Fibroblast of skin of right biceps (primary cell): ENCODE measurements at regions not wholly inside any gene's neighbourhood (a gene's known extent, or its start where the extent isn't known, plus 50 kb on each side); places are given as distances from the start of the nearest gene placed in this dataset.

Experiments
- DNase-seq: peaks from one replicate; pipeline ENCODE4 v3.0.0-alpha.2; 2013

- peak; percentile 35 for DNase-seq
These were observed 1289.7 kb upstream of the SORCS1 start for GRCh38 chr10:108454224-108454623.

DNA sequence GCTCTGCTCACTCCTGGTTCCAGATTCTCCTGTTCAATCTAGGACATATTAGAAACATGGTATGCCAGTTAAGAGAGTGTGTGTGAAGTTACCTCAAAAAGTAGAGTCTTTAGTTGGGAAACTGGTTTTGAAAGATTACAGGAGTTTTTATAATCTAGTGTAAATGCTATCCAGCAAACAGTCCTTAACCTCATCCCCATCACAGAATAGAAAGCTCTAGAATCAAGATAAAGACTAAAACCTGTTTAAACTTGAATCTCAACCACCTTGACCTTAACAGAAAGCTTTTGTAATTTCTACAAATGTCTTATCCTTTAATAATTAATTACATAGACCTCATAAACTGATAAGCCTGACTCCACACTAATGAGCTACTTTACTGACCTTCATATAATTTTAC lies 1288.7 kb upstream of the SORCS1 start:
- no peak for DNase-seq

DNA sequence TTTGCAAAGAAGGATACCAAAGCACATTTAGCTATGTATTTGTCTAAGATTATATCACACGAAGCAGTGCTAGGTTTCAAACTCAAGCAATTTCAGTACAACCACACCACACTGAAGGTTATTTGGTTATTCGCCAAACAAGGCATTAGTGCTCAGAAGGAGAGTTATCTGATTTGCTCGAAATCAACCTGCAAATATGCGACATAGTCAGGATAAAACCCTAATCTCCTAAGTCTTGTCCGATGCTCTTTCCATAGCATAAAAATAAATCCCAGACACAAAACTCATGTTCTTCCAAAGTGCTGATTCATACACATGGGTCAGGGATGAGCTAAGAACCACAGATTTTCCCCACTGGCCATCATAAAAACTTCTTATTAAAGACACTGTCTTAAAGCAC lies 1288.0 kb upstream of the SORCS1 start:
- DNase-seq = peak; percentile 20

DNA sequence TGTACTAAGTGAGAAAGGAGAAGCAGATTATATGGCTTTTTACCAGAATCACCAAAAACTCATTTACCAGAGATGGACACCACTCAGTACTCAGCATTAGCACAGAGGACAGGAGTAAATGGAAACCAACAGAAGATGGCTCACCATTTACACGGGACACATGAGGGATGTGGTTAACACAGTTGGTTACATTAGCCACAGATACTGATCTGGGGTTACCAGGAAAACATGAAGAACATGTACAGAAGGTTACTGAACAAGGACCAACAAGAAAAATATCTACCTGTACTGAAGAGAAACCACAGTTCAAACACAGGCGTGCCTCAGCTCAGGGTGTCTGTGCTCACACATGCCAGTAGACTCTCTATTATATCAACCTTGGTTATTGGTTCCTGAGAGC lies 1285.8 kb upstream of the SORCS1 start:
- no peak for DNase-seq

- peak; percentile 27 for DNase-seq
These were observed 1281.2 kb upstream of the SORCS1 start for GRCh38 chr10:108445746-108446145.

DNA sequence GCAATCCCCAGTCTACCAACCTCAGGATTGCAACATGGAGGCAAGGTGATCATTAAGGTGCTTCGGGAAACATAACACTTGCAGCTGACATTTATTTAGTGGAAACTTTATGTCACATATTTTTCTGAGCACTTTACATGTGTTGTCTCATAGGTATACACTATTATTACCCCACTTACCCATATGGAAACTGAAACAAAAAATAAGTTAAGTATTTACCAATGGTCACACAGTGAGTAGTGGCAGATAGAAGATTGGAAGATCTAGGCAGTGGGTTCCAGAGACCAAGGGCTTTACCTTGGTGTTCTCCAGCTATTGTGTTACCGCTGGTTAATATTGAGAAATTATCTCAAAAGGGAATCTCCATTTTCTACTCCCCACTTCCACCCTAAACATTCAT lies 1279.1 kb upstream of the SORCS1 start:
- no peak for DNase-seq

DNA sequence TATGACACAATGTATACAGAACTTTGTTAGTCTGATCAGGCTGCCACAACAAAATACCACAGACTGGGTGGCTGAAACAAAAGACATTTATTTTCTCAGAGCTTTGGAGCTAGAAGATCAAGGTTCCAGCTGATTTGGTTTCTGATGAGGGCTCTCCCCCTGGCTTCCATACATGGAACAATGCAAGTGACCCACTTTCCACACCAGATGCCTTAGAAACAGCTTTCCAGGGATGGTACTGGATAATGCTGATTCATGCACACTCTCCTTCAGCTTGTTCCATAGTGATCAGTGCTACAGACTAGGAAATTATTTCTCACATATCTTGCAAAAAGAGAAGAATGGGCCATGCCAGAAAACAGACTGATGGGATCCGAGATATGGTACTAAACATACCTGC lies 1274.9 kb upstream of the SORCS1 start:
- DNase-seq = no peak

DNA sequence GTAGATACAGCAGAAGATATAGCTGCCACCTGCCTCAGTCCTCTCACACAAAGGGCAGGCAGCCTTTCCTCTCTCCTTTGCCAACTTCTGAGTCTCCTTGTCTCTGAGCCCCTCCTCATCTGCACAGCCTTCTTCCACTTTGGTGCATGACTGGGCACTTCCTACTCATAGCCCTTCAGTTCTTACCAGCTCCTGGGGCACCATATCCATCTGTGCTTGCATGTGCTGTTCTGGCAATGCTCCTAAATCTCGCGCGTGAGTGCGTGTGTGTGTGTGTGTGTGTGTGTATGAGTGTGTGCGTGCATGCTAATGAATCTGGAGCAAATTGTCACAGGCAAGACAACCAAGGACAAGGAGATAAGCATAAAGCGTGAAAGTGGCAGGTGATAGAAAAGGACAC lies 1271.6 kb upstream of the SORCS1 start:
- DNase-seq = no peak

DNA sequence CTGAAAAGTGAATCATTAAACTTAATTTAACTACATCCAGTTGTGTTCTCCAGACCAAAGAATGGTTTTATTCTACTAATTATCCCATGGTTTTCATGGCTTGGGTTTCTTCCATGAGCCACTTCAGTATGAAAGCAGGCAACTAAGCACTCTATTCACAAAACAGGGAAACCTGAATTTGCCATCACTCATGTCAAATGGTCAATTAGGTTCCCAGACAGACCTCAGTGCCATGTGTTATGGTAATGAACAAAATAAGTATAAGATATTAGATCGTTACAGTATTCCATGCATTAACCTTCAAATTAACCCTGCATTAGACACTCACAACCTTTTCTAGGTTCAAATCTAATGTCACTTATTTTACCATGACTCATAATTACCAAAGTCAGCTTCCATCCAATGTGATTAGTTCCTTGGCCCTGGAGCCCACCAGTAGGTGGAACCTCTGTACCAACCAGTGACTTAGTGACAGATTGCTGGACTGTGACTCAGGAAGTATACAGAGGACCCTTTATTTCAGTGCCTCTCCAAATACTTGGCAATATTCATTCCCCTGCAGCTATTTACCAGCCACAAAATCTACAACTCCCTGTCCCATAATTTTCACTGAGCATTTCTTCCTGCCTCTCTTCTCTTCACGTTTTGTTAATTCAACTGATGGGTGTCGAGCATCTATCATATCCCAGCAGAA lies 1270.2 kb upstream of the SORCS1 start:
- no peak for DNase-seq

DNA sequence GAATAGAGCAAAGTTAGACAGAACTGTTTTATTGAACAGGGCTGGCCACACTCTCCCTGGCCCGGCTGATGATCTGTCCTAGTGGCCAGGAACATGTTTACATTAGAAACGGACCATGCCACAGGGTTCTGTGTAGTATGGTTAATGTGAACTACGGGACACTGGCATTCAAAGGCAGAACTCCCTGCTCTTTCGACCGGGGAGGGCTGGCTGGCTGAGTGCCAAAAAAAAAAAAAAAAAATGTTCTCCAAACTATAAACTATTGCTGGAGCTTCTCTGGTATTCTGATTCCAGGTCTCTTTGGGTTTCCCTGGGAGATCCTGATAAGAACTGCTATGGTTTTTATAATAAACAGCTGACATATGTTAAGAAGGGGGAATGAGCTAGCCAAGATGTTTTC lies 1262.6 kb upstream of the SORCS1 start:
- no peak for DNase-seq

- DNase-seq = peak; percentile 25
These were observed 1260.9 kb upstream of the SORCS1 start for GRCh38 chr10:108425283-108425964.

GRCh38 chr10:108424656-108425055 lies 1260.2 kb upstream of the SORCS1 start:
- DNase-seq = peak; percentile 75

DNA sequence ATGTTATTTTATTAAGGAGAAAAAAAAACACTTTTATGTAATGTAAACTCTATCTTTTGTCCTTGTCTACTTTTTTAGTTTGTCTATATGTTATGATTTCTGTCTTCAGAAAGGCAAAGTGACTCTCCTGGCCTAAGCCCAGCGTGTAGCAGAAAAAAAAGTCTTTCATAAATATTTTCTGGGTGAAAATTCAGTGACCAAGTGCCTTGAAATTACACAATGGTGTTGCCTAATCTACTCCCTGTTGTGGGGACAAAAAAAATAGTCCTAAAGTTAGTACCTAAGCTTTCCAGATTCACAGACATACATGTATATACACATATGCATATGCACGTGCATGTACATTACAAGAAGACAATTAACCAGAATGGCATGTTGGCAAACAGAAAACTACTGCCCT lies 1257.8 kb upstream of the SORCS1 start:
- no peak for DNase-seq

- peak; percentile 29 for DNase-seq
These were observed 1256.8 kb upstream of the SORCS1 start for GRCh38 chr10:108421266-108421665.

- no peak for DNase-seq
These were observed 1249.4 kb upstream of the SORCS1 start for GRCh38 chr10:108413954-108414353.

DNA sequence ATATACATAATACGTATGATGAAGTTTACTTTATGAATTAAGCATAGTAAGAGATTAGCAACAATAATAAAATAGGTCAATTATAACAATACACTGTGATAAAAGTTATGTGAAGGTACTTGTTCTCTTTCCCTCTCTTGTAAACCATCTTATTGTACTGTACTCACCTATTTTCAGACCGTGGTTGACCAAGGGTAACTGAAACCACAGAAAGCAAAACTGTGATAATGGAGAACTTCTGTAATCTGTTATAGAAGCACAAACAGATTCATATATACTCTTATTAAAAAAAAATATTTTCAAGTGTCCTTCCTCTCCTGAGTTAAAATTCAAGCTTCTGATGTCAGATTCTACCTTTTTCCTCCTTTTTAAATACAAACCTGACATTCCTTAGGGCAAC lies 1247.8 kb upstream of the SORCS1 start:
- DNase-seq = no peak

- no peak for DNase-seq
These were observed 1247.4 kb upstream of the SORCS1 start for GRCh38 chr10:108411894-108412293.

- DNase-seq = no peak
These were observed 1246.7 kb upstream of the SORCS1 start for GRCh38 chr10:108411206-108411605.

DNA sequence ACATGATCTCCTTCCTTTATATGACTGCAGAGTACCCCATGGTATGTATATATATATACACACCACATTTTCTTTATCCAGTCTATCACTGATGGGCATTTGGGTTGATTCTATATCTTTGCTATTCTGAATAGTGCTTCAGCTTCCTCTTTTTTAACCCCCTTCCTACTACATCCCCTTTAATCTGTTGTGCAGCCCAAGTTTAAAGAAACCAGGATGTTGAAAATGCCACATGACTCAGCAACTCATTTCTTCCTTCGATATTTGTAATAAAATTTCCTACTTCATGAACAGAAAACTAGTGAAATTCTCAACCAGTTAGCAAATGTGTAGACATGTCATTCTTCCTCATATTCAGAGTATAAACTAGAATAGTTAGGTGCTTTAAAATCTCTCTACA lies 1245.7 kb upstream of the SORCS1 start:
- DNase-seq = no peak

DNA sequence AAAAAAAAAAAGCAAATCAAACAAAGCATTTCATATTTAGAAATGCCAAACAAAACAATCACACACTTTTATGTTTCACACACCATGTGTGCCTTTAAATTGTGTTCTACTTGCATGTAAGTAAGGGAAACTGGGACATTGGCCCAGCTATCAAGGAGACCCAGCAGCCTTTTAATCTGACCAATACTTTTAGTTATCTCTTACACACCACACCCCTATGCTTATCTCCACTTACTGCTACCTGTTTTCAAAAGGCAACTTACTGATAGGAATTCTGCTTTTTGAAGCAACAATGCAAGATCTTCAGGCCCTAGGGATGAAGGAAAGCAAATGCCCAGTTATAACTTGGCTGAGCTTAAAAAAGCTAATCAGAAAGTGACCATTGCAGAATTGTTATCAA lies 1244.8 kb upstream of the SORCS1 start:
- no peak for DNase-seq

DNA sequence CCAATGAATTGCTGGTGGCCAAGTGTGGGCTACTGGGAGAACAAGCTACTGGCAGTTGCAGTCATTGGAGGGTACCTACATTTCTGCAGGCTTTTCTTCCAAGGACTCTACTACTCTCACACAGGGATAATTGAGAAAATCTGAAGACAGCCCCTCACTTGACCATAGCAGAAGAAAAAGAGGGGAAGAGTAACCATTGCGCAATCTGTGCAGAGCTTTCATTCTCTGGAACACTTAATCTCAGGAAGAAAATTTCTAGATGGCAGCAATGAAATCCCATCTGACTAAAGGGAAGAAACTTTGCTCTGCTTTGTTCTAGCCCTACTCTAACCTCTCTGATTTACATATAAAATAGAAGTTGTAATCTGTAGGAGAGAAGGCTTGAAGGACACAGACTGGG lies 1239.6 kb upstream of the SORCS1 start:
- DNase-seq = no peak

GRCh38 chr10:108399465-108399864 lies 1235.0 kb upstream of the SORCS1 start:
- no peak for DNase-seq

DNA sequence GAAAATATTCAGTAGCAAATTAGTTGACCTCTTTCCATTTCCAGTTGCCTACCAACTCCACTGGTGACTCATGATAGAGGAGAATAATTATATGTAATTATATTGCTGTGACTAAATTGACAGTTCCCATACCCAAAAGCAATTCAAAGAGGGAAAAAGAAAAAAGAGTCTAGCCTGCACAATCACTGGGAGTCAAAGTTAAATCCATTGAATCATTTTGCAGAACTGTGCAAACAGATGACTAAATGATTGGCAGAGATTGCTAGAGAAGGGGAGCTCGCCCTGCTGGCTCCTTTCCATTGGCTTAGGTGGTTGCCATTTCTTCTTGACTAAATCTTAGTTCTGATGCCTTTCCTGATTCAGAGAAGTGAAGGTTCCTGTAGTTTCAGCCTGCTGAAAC lies 1228.6 kb upstream of the SORCS1 start:
- peak; percentile 77 for DNase-seq

GRCh38 chr10:108392286-108392685 lies 1227.8 kb upstream of the SORCS1 start:
- DNase-seq = peak; percentile 75

DNA sequence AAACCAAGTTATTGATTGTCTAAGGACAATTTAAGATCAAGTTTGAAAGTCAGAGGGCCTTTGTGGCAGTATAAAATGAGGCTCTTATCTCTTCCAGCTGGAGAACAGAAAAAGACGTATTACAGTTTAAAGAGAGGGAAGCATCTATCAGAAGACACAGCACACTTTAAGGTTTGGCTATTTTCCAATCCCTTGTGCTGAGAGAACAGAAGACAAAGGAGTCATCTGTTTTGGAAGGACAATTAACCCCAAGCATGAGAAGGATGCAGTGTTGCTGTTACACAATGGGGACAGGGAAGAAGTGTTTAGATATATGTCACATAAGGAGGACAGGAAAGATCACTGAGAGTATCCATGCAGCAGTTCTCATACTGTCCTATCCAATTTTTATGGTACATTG lies 1224.2 kb upstream of the SORCS1 start:
- DNase-seq = peak; percentile 20
